HEK293 (cell line): ENCODE measurements at regions not wholly inside any gene's neighbourhood (a gene's known extent, or its start where the extent isn't known, plus 50 kb on each side); places are given as distances from the start of the nearest gene placed in this dataset.

ENCODE experiments used
- CTCF ChIA-PET: fragments of 350-600 bp; formaldehyde crosslinking; extraction: SDS; loops from one replicate; lab custom pipeline; 2021; ENCODE audit warnings: antibody characterized with exemption; lab: Yijun Ruan, JAX
- POLR2A ChIA-PET: fragments of 300-600 bp; formaldehyde crosslinking; extraction: SDS; loops from one replicate; lab custom pipeline; 2020; ENCODE audit warnings: antibody characterized with exemption, inconsistent platforms; lab: Yijun Ruan, JAX
- H3K27ac ChIP-seq: fragments of 200-500 bp; sonication (Bioruptor generic); 2 replicates; pipeline ENCODE4 v1.5.1; 2014; ENCODE audit warnings: low read depth, low read length, control low read depth, inconsistent platforms; ENCODE audit errors: extremely low read depth
- H3K36me3 ChIP-seq, 2 experiments: fragments of 200-500 bp in 1 of 2; sonication (Bioruptor generic) in 1 of 2; 1 replicate in 1 of 2; 2 replicates in 1 of 2; pipeline ENCODE4 v1.5.1; 2014 to 2017; ENCODE audit warnings: inconsistent platforms in 2 of 2, low read length in 2 of 2; ENCODE audit not compliant: control insufficient read depth in 2 of 2, insufficient read depth in 1 of 2
- H3K4me1 ChIP-seq: fragments of 200-500 bp; sonication (Bioruptor generic); 2 replicates; pipeline ENCODE4 v1.5.1; 2014; ENCODE audit warnings: mild to moderate bottlenecking, low read length, inconsistent platforms; ENCODE audit not compliant: control insufficient read depth, insufficient read depth
- H3K4me3 ChIP-seq: 2 replicates; pipeline ENCODE4 v1.5.1; 2011; ENCODE audit warnings: low read depth, mild to moderate bottlenecking, control low read depth, low read length, moderate library complexity
- H3K9me3 ChIP-seq: fragments of 200-500 bp; sonication (Bioruptor generic); 2 replicates; pipeline ENCODE4 v1.5.1; 2014; ENCODE audit warnings: low read depth, low read length, inconsistent platforms; ENCODE audit not compliant: control insufficient read depth, insufficient read depth
- GFI1B ChIP-seq: fragments of 450-650 bp; formaldehyde crosslinking; IDR thresholded peaks from 2 replicates; pipeline ENCODE4 v1.5.1; 2016; ENCODE audit warnings: missing biosample characterization, missing genetic modification characterization
- MZF1 ChIP-seq: fragments of 450-650 bp; formaldehyde crosslinking; IDR thresholded peaks from 2 replicates; pipeline ENCODE4 v1.5.1; 2017; ENCODE audit warnings: missing biosample characterization, missing genetic modification characterization, borderline replicate concordance
- YY2 ChIP-seq: fragments of 450-650 bp; formaldehyde crosslinking; IDR thresholded peaks from 2 replicates; pipeline ENCODE4 v1.5.1; 2016; ENCODE audit warnings: missing biosample characterization, missing genetic modification characterization
- ZFHX2 ChIP-seq: fragments of 450-650 bp; formaldehyde crosslinking; conservative IDR thresholded peaks from 2 replicates; pipeline ENCODE4 v1.5.1; 2016; ENCODE audit warnings: missing biosample characterization, missing genetic modification characterization
- ZNF221 ChIP-seq: fragments of 450-650 bp; formaldehyde crosslinking; IDR thresholded peaks from 2 replicates; pipeline ENCODE4 v1.5.1; 2017; ENCODE audit warnings: missing biosample characterization, missing genetic modification characterization, borderline replicate concordance
- ZNF521 ChIP-seq: fragments of 450-650 bp; formaldehyde crosslinking; IDR thresholded peaks from 2 replicates; pipeline ENCODE4 v1.5.1; 2017; ENCODE audit warnings: missing biosample characterization, mild to moderate bottlenecking, missing genetic modification characterization
- ZNF621 ChIP-seq: fragments of 450-650 bp; formaldehyde crosslinking; IDR thresholded peaks from 2 replicates; pipeline ENCODE4 v1.5.1; 2017; ENCODE audit warnings: missing biosample characterization, missing genetic modification characterization
- ZNF654 ChIP-seq: fragments of 450-650 bp; formaldehyde crosslinking; IDR thresholded peaks from 2 replicates; pipeline ENCODE4 v1.5.1; 2016; ENCODE audit warnings: low read depth, missing biosample characterization, missing genetic modification characterization
- TF ChIP-seq, protein P1 (sequence below): fragments of 450-650 bp; formaldehyde crosslinking; IDR thresholded peaks from 2 replicates; pipeline ENCODE4 v1.5.1; 2017; ENCODE audit warnings: missing biosample characterization, missing genetic modification characterization
- TF ChIP-seq, protein P2 (sequence below): fragments of 450-650 bp; formaldehyde crosslinking; IDR thresholded peaks from 2 replicates; pipeline ENCODE4 v1.5.1; 2016; ENCODE audit warnings: missing biosample characterization, missing genetic modification characterization
- TF ChIP-seq, protein P3 (sequence below): fragments of 450-650 bp; formaldehyde crosslinking; IDR thresholded peaks from 2 replicates; pipeline ENCODE4 v1.5.1; 2016; ENCODE audit warnings: missing biosample characterization, missing genetic modification characterization
- TF ChIP-seq, protein P4 (sequence below): fragments of 450-650 bp; formaldehyde crosslinking; IDR thresholded peaks from 2 replicates; pipeline ENCODE4; 2016; ENCODE audit warnings: missing biosample characterization, missing genetic modification characterization
- TF ChIP-seq, protein P5 (sequence below): fragments of 450-650 bp; formaldehyde crosslinking; IDR thresholded peaks from 2 replicates; pipeline ENCODE4 v1.5.1; 2016; ENCODE audit warnings: missing biosample characterization, missing genetic modification characterization
- TF ChIP-seq, protein P6 (sequence below): fragments of 450-650 bp; formaldehyde crosslinking; IDR thresholded peaks from 2 replicates; pipeline ENCODE4 v1.5.1; 2016; ENCODE audit warnings: missing biosample characterization, missing genetic modification characterization
- TF ChIP-seq, protein P7 (sequence below): fragments of 450-650 bp; formaldehyde crosslinking; IDR thresholded peaks from 2 replicates; pipeline ENCODE4 v1.5.1; 2016; ENCODE audit warnings: missing biosample characterization, missing genetic modification characterization

DNA sequence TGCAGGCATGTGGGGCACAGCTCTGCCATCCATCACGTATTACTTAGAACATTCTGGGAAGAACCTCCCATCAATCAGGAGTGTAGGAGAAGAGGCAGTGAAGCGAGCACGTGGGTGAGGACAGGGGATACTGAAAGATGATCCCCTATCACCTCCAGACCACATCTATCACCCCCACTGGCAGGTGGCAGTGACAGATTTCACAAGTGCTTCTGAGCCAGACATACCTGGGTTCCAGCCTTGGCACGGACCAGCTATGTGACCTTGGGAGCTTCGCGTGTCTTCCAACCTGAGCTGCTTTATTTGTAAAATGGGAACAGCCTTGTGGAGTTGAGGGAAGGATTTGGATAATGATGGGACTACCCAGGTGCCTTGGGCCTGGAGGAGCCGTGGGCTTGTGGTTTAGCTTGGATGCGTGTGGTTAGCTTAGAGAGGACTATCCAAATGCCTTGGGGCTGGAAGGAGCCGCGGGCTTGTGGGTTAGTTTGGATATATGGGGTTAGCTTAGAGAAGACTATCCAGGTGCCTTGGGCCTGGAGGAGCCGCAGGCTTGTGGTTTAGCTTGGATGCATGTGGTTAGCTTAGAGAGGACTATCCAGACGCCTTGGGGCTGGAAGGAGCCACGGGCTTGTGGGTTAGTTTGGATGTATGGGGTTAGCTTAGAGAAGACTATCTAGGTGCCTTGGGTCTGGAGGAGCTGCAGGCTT is 206.4 kb downstream of the ENGASE start:
- CTCF ChIA-PET: interaction anchor here (0.6 to 0.9 kb wide), 3 partner anchors 41 to 112 kb away, joined by 3 to 5 read pairs (median 5); no protein-coding TSS in a partner anchor

DNA sequence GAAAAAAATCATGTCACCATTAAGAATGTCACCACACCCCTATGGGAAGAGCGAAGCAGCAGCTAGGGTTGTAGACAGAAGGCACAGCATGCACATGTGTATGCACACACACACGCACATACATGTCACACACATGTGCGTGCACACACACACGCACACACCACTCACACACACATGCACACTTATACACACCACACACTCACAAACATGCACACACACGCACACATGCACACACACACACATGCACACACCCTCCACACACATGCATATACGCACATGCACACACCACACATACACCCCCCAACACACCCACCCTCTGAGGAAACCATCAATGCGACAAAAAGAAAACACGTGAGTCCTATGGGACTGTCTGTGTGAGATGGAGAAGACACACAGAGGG is 205.4 kb downstream of the ENGASE start:
- TF ChIP-seq ZNF521 (tag by site-specific recombination) (0 out of 2 replicates have a peak, but pooled peaks have one; percentile 36), ZNF621 (tag by site-specific recombination) (no peak)
- TF ChIP-seq, protein P1, sequence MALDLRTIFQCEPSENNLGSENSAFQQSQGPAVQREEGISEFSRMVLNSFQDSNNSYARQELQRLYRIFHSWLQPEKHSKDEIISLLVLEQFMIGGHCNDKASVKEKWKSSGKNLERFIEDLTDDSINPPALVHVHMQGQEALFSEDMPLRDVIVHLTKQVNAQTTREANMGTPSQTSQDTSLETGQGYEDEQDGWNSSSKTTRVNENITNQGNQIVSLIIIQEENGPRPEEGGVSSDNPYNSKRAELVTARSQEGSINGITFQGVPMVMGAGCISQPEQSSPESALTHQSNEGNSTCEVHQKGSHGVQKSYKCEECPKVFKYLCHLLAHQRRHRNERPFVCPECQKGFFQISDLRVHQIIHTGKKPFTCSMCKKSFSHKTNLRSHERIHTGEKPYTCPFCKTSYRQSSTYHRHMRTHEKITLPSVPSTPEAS (tag by site-specific recombination): peak; percentile 96
- TF ChIP-seq, protein P2, sequence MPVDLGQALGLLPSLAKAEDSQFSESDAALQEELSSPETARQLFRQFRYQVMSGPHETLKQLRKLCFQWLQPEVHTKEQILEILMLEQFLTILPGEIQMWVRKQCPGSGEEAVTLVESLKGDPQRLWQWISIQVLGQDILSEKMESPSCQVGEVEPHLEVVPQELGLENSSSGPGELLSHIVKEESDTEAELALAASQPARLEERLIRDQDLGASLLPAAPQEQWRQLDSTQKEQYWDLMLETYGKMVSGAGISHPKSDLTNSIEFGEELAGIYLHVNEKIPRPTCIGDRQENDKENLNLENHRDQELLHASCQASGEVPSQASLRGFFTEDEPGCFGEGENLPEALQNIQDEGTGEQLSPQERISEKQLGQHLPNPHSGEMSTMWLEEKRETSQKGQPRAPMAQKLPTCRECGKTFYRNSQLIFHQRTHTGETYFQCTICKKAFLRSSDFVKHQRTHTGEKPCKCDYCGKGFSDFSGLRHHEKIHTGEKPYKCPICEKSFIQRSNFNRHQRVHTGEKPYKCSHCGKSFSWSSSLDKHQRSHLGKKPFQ: peak; percentile 58; the same call in 1 of the 2 replicates
- ChIA-PET CTCF (interaction anchor here (0.9 kb wide), 1 partner anchor 113 kb away, joined by 5 read pairs; no protein-coding TSS in a partner anchor), POLR2A (no interaction called here)
- Histone ChIP-seq H3K4me3 (no peak overlapping the region), H3K36me3 (no peaks in the 10 kb centered on the region), H3K4me1 (no peaks in the 10 kb centered on the region), H3K9me3 (no peaks in the 10 kb centered on the region), H3K27ac (no peak overlapping the region)

More for the DNA sequence above, 206.4 kb downstream of the ENGASE start:
- TF ChIP-seq, protein P3, sequence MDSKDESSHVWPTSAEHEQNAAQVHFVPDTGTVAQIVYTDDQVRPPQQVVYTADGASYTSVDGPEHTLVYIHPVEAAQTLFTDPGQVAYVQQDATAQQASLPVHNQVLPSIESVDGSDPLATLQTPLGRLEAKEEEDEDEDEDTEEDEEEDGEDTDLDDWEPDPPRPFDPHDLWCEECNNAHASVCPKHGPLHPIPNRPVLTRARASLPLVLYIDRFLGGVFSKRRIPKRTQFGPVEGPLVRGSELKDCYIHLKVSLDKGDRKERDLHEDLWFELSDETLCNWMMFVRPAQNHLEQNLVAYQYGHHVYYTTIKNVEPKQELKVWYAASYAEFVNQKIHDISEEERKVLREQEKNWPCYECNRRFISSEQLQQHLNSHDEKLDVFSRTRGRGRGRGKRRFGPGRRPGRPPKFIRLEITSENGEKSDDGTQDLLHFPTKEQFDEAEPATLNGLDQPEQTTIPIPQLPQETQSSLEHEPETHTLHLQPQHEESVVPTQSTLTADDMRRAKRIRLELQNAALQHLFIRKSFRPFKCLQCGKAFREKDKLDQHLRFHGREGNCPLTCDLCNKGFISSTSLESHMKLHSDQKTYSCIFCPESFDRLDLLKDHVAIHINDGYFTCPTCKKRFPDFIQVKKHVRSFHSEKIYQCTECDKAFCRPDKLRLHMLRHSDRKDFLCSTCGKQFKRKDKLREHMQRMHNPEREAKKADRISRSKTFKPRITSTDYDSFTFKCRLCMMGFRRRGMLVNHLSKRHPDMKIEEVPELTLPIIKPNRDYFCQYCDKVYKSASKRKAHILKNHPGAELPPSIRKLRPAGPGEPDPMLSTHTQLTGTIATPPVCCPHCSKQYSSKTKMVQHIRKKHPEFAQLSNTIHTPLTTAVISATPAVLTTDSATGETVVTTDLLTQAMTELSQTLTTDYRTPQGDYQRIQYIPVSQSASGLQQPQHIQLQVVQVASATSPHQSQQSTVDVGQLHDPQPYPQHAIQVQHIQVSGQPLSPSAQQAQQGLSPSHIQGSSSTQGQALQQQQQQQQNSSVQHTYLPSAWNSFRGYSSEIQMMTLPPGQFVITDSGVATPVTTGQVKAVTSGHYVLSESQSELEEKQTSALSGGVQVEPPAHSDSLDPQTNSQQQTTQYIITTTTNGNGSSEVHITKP (tag by site-specific recombination): peak; percentile 57; the same call in 1 of the 2 replicates
- TF ChIP-seq ZFHX2: no peak
- TF ChIP-seq, protein P4, sequence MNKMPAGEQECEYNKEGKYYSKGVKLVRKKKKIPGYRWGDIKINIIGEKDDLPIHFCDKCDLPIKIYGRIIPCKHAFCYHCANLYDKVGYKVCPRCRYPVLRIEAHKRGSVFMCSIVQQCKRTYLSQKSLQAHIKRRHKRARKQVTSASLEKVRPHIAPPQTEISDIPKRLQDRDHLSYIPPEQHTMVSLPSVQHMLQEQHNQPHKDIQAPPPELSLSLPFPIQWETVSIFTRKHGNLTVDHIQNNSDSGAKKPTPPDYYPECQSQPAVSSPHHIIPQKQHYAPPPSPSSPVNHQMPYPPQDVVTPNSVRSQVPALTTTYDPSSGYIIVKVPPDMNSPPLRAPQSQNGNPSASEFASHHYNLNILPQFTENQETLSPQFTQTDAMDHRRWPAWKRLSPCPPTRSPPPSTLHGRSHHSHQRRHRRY: no peak
- Histone ChIP-seq H3K4me1 (no peaks in the 10 kb centered on the region), H3K36me3 (no peaks in the 10 kb centered on the region), H3K9me3 (no peaks in the 10 kb centered on the region), H3K27ac (no peak overlapping the region), H3K4me3 (no peak overlapping the region)
- POLR2A ChIA-PET: no interaction called here

DNA sequence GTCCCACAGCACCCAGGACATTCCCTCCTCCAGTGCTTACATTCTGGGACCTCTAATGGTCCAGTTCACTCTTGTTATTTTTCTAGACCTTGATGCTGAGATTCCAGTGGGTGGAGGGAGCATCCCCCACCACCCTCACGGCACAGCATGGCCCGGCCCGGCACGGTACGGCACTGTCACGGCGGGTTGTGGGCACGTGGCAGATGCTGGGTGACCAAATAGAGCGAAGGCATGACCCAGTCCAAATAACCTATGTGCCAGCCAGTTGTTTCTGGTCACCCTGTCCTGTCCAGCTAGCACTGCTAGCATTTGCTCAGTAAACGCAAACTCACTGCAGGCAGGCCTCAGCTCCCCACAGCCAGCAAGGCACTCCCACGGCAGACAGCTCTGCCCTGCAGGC is 204.7 kb downstream of the ENGASE start:
- no peaks in the 10 kb centered on the region for H3K4me1 ChIP-seq
- no peak overlapping the region for H3K27ac ChIP-seq
- TF ChIP-seq, protein P5, sequence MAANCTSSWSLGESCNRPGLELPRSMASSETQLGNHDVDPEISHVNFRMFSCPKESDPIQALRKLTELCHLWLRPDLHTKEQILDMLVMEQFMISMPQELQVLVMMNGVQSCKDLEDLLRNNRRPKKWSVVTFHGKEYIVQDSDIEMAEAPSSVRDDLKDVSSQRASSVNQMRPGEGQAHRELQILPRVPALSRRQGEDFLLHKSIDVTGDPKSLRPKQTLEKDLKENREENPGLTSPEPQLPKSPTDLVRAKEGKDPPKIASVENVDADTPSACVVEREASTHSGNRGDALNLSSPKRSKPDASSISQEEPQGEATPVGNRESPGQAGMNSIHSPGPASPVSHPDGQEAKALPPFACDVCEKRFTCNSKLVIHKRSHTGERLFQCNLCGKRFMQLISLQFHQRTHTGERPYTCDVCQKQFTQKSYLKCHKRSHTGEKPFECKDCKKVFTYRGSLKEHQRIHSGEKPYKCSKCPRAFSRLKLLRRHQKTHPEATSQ (tag by site-specific recombination): no peak
- TF ChIP-seq, protein P6, sequence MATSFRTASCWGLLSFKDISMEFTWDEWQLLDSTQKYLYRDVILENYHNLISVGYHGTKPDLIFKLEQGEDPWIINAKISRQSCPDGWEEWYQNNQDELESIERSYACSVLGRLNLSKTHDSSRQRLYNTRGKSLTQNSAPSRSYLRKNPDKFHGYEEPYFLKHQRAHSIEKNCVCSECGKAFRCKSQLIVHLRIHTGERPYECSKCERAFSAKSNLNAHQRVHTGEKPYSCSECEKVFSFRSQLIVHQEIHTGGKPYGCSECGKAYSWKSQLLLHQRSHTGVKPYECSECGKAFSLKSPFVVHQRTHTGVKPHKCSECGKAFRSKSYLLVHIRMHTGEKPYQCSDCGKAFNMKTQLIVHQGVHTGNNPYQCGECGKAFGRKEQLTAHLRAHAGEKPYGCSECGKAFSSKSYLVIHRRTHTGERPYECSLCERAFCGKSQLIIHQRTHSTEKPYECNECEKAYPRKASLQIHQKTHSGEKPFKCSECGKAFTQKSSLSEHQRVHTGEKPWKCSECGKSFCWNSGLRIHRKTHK (tag by site-specific recombination): no peak
- TF ChIP-seq YY2 (no peak), GFI1B (tag by site-specific recombination) (no peak), MZF1 (tag by site-specific recombination) (no peak), ZNF654 (no peak), ZNF221 (no peak)
- TF ChIP-seq, protein P7, sequence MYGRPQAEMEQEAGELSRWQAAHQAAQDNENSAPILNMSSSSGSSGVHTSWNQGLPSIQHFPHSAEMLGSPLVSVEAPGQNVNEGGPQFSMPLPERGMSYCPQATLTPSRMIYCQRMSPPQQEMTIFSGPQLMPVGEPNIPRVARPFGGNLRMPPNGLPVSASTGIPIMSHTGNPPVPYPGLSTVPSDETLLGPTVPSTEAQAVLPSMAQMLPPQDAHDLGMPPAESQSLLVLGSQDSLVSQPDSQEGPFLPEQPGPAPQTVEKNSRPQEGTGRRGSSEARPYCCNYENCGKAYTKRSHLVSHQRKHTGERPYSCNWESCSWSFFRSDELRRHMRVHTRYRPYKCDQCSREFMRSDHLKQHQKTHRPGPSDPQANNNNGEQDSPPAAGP (tag by site-specific recombination): no peak
- CTCF ChIA-PET: no interaction called here
- H3K4me3 ChIP-seq: no peak overlapping the region
- H3K9me3 ChIP-seq: no peaks in the 10 kb centered on the region
- no peaks in the 10 kb centered on the region for H3K36me3 ChIP-seq
- POLR2A ChIA-PET: no interaction called here
